Stomach (tissue), 4 donors: ENCODE measurements at regions not wholly inside any gene's neighbourhood (a gene's known extent, or its start where the extent isn't known, plus 50 kb on each side); places are given as distances from the start of the nearest gene placed in this dataset.

ENCODE experiments used
- CTCF ChIP-seq, 7 experiments: fragments of 450-650 bp in 4 of 7; fragments of 200-600 bp in 3 of 7; sonication (generic) in 3 of 7; IDR thresholded peaks; one replicate each; pipeline ENCODE4 v1.5.1; 2016 to 2019; ENCODE audit warnings: antibody characterized with exemption in 7 of 7, control low read depth in 2 of 7, mild to moderate bottlenecking in 1 of 7
- POLR2A ChIP-seq, 4 donors: fragments of 450-650 bp; IDR thresholded peaks; one replicate each; pipeline ENCODE4 v1.6.1; 2016; ENCODE audit warnings: antibody characterized with exemption in 4 of 4, control low read depth in 2 of 4, mild to moderate bottlenecking in 1 of 4, moderate library complexity in 1 of 4

- TF ChIP-seq CTCF (IDR thresholded peaks at IDR 0.05): no peak
- no peak for TF ChIP-seq POLR2A (IDR thresholded peaks at IDR 0.05)
Measured at GRCh38 chr17:56000411-56000810, 152.9 kb upstream of the ANKFN1 start.
